Activated CD4-positive, alpha-beta T cell treated with anti-CD3 and anti-CD28 coated beads, Interleukin-2, Interleukin-4, amounts not matched to agents 100 ng/mL and 50 ng/mL, durations not matched to agents 16 hours and 8 hours (primary cell): ENCODE measurements at regions not wholly inside any gene's neighbourhood (a gene's known extent, or its start where the extent isn't known, plus 50 kb on each side); places are given as distances from the start of the nearest gene placed in this dataset.

Experiments used
- DNase-seq: peaks from one replicate; pipeline ENCODE4 v3.0.0-alpha.2; 2020; ENCODE audit warnings: low spot score

GRCh38 chr22:34159491-34159890, 239.2 kb upstream of the LARGE1 start:
- no peak for DNase-seq

DNA sequence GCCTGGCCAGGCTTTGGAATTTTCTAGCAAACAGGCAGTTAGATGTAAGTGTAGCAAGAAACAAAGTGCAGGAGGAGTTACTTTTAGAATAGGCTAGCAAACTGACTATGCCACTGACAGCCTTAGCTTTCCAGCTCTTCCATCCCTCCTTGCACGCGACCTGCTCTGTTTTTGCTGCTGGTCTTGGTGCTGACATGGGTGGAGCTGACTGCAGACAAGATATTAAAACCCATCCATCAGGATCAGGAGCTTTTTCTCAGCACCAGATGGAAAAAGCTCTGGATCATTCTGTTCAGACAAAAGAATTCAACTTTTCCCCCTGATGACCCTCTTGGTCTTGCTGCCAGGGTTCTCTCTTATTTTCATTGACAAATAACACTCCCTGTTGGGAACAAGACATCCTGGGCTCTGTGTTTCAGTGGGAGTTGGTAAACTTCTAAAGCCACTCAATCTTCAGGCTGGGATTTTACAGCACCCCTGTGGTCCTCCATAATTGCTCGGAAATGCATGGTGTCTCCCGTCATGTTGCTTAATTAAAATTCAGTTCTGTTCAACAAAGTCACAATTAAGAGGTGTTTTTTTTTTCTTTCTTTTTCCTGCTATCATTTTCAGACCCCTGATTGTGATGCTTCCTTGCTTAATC, 240.0 kb upstream of the LARGE1 start:
- DNase-seq = no peak

GRCh38 chr22:34161431-34162123, 241.3 kb upstream of the LARGE1 start:
- no peak for DNase-seq

DNA sequence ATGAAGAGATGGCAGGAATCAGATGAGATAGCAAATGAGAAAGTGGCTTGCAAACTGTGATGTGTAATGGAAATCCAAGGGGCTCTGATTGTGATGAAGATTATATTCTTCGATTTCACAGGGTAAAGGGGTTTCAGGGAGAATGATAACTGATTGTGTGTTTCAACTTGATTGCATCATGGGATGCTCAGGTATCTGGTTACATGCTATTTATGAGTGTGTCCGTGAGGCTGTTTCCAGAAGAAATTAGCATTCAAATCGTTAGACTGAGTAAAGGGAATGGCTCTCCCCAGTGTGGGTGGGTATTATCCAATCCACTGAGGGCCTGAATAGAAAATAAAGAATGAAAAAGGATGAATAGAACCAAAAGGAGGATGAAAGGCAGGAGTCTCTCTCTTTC, 278.7 kb upstream of the LARGE1 start:
- no peak for DNase-seq

- DNase-seq = no peak
Measured at GRCh38 chr22:34210301-34210700, 290.0 kb upstream of the LARGE1 start.

DNA sequence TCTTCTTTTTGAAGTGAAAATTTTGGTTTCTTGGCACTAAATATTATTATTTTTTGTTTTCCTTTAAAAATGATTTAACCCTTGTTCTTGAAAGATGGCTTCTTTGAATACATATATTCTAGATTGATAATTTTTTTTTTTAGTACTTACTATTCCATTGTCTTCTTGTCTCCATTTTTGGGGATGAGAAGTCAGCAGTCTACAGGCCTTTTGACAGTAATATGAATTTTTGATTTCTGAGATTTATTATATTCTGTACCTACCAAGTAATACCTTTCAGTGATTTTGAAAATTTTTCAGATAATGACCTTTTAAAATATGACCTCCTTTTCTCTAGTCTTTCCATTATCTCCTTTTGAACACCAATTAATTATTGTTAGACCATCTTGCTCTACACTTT, 294.1 kb upstream of the LARGE1 start:
- DNase-seq = no peak

DNA sequence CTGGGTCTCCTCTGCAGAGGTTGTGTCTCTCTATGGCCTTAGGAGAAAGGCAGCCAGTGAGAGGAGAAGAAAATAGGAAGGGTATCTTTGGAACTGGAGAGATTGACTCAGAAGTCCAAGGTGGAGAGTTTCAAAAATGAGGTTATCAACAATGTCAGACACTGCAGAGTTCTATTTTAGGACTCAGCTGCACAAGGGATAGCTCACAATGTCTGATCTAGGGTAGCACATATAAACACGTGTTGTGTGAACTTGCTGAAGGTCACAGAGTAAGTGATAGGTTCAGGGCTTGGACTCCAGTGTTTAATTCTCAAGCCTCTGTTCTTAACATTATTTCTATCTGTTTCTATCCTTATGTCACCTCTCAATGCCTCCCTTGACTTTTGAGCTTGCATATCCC, 305.0 kb upstream of the LARGE1 start:
- DNase-seq = no peak

- DNase-seq = no peak
Measured at GRCh38 chr22:34236527-34236926, 316.3 kb upstream of the LARGE1 start.

DNA sequence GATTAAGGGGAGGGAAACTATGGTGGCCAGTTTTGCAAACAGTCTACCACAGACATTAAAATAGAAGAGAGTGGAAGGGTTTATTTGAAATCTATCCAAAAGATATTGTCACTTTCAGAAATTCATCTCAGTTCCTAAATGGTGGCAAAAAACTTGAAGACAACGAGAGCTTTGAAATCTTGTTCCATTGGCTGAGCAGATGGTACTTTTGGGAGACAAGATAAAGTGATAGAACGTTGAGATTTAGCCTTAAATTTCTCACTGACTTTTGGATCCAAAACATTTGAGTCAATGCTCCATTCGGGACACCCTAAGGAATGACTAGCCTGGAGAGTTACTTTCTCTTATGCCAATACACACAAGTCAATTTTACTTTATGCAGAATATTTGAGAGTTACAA, 319.1 kb upstream of the LARGE1 start:
- DNase-seq = no peak

DNA sequence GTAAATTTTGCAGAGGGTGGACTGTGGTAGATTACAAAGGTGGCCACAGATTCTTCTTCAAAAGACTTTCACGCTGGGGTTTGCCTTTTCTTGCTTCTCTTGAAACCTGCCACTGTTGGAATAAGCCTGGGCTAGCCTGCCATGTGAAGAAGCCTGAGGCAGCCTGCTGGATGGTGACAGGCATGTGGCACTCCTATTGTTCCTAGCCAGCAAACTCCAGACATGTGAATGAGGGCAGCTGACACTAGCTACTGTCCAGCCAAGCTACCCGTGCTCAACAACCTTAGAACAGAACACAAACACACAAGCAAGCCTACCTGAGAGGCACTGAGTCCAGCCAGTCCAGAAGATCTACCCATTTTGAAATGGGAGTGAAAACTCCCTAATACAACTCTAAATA, 322.7 kb upstream of the LARGE1 start:
- no peak for DNase-seq

GRCh38 chr22:34255042-34255441, 334.8 kb upstream of the LARGE1 start:
- no peak for DNase-seq

DNA sequence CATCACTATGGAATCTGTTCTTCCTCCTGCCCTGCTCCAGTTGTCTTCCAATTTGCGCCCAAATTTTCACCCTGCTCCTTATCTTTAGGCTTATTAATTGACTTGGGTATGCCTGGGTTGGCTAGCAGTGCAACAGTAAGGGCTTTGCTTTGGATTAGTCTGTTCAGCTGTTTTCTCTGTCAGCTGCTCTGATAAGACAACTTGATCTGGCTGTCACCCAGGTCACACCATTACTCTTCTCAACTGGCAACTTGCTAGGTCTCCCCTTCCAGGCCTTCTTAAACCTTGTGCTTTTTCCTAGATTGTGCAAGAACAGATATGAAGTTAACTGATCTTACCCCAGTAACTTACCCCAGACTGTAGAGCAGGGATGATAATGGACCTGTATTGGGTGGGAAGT, 357.8 kb upstream of the LARGE1 start:
- DNase-seq = no peak

DNA sequence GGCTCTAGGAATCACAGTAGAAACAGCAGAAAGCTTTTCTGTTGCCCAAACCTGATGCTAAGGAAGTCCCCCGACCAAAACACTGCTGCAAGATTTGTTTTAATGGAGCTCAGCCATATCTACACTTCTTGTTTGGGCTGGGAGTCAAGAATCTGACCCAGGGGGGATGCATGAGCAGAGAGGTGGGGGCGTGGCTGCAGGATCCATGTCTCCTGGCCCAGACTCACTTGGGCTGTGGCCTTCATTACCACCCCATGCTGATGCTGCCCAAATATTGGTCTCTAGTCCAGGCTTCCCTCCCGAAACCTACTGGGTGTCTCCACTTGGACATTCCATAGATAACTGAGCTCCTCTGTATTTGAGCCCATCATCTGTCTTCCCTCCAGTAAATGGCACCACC, 361.5 kb upstream of the LARGE1 start:
- DNase-seq = no peak

DNA sequence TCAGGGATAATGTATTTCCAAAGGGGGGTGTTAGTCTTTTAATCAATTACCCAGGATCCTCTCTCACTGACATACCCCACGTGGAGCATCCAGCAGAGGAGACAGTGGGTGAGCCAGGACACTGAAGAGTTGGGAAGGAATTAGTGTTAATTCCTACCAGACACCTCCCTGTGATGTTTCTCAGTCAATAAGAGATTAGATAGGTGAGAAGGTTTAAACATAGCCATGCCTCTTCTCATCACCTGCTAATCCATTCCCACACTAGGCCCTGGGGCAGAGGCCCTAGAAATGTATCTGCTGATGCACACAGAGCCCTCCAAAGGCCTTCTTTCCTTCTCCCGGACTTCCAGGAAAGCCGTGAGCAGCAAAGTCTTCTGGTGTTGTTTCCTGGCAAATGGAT, 363.6 kb upstream of the LARGE1 start:
- DNase-seq = no peak

GRCh38 chr22:34293324-34293723, 373.0 kb upstream of the LARGE1 start:
- no peak for DNase-seq

- no peak for DNase-seq
Measured at GRCh38 chr22:34294476-34294875, 374.2 kb upstream of the LARGE1 start.

DNA sequence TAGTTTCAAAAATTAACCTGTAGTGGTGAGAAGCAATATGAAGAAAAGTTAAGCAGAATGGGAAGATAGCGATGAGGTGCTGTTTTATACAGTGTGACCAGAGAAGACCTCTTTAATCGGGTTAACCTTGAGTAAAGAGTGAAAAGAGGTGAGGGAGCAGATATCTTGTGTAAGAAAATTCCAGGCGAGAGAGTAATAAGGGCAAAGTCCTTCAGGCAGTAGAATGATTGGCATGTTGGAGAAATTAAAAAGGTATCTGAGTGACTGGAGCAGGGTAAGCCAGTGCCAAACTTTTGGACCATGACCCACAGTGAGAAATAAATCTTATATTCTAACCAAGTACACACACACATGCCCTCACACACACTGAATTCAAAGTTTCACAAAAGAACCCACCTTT, 374.7 kb upstream of the LARGE1 start:
- DNase-seq = no peak

GRCh38 chr22:34296461-34296860, 376.2 kb upstream of the LARGE1 start:
- no peak for DNase-seq

DNA sequence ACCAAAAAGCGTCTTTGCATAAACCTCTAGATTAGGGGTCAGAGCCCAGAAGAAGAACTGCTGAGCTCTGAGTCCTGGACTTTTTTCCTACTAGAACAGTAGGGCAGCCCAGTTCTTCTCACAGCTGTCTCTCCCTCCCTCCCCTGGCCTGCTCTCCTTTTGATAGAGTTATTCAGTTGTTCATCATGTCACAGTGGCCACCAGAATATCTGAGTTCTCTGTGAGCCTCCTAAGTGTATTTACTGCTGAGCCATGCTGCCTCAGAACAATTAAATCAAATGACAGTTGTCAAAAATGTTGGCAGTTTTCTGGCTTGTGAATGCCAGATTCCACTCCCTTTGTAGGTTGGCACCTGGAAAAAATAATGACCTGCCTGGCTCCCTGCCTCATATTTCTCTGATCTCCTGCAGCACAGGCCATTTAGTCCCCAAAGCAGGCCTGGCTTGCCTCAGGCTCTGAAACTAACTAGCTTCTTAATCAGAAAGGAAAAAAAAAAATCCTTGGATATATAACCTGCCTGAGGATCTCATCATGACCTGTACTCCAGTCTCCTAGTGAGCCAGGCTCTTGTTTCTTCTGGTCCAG, 377.4 kb upstream of the LARGE1 start:
- DNase-seq = no peak

DNA sequence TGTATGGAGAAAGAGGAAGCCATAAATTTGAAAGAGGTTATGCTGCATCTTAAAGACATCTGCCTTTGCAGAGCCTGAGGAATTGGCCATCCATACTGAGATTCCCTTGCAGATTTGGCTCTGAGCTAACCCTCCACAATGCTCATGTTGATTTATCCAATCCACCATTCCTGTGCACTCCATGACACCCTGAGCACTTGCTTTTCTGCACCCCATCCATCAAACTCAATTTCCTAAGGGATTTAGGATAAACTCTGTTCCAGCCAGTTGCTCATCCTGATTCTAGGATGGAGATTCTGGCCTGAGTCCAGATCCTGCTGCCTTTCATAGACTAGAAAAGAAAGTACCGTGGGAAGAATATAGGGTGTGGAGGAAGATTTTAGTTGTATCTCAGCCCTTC, 379.2 kb upstream of the LARGE1 start:
- DNase-seq = no peak

DNA sequence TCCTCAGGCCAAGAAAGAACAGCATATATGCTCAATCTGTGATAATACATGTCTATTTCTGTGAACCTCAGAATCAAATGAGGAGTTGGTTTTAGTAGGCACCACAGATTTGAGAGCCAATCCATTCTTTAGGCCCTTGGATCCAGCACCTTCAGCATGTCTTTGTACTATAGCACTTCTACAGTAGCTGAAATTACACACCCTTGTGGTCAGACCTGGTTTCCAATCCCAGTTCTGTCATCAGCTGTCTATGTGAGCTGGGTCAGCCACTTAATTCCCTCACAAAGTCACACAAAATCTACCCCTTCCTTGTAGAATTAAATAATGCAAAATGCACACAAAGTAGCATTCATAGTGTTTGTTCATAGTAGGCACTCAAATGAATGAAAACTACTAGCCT, 381.3 kb upstream of the LARGE1 start:
- no peak for DNase-seq

DNA sequence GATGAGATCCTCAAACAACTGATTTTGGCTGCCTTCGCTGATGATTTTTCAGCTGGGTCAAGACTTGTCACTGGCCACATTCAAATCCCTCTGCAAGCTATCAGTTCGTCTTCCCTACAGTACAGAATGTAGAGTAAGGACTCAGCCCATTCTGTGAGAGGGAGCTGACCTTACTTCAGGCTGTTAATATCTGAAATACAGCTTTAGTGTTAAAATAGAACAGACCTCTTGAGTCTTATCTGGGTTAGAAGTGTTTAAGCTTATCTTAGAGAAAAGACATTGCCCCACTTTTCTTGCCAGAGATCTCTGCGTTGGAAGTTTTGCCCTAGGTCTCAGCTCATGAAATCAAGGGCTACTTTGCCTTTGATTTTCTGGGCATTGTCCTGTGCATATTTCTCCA, 383.4 kb upstream of the LARGE1 start:
- DNase-seq = no peak

DNA sequence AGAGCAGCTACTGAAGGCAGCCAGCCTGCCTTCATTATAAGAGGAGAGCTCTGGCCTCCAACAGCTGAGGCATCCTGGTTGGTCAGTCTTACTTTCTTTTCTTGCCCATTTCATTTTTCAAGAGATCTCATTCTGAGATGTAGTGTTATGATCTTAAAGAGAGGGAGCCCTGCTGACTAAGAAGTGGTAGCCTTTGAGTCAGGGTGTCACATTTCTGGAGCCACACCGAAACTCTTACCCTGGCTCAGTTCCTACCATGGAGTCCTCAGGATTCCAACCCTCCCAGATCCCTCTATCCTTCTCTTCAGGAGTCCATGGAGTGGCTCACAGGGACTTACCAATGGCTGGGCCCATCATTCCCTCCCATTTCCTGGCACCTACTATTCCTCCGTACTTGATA, 386.1 kb upstream of the LARGE1 start:
- no peak for DNase-seq

- DNase-seq = no peak
Measured at GRCh38 chr22:34308101-34308500, 387.8 kb upstream of the LARGE1 start.
